ENCODE measurements at regions not wholly inside any gene's neighbourhood (a gene's known extent, or its start where the extent isn't known, plus 50 kb on each side); places are given as distances from the start of the nearest gene placed in this dataset.

- DNase-seq (ENCODE audit: low spot score) = no peak
Measured at GRCh38 chr7:155869784-155870076, 57.5 kb upstream of the SHH start.

- DNase-seq (ENCODE audit: low spot score) = no peak
Measured at GRCh38 chr7:155868955-155869783, 56.9 kb upstream of the SHH start.

GRCh38 chr7:155867734-155868400 lies 55.6 kb upstream of the SHH start:
- no peak for DNase-seq (ENCODE audit: low spot score)

GRCh38 chr7:155867280-155867679 lies 55.0 kb upstream of the SHH start:
- no peak for DNase-seq (ENCODE audit: low spot score)

GRCh38 chr7:155865830-155866525 lies 53.7 kb upstream of the SHH start:
- DNase-seq (ENCODE audit: low spot score) = no peak

- no peak for DNase-seq (ENCODE audit: low spot score)
Measured at GRCh38 chr7:155864991-155865690, 52.9 kb upstream of the SHH start.

- no peak for DNase-seq (ENCODE audit: low spot score)
Measured at GRCh38 chr7:155864271-155864985, 52.2 kb upstream of the SHH start.

GRCh38 chr7:155863721-155864151 lies 51.5 kb upstream of the SHH start:
- no peak for DNase-seq (ENCODE audit: low spot score)

GRCh38 chr7:155862123-155862892 lies 50.0 kb upstream of the SHH start:
- no peak for DNase-seq (ENCODE audit: low spot score)

Measured in A172 (cell line).